ENCODE measurements at regions not wholly inside any gene's neighbourhood (a gene's known extent, or its start where the extent isn't known, plus 50 kb on each side); places are given as distances from the start of the nearest gene placed in this dataset.
"Not testable (repeated sequence)": the region's sequence is repeated elsewhere in the genome, so short reads cannot be mapped to it uniquely, and the experiment has no call there.

GRCh38 chr1:166302989-166303758 is 136.4 kb upstream of the FAM78B start:
- 70 to 73% methylated on average over 7 of the region's 7 CpGs for WGBS, 2 donors
- intact Hi-C loops (cut with DNase I): no loop called here
- H3K36me3 ChIP-seq: no peaks in the 10 kb centered on the region
- no peak overlapping the region for H3K27ac ChIP-seq
- DNase-seq: no peak
- H3K27me3 ChIP-seq: no peaks in the 10 kb centered on the region
- no peaks in the 10 kb centered on the region for H3K4me1 ChIP-seq
- H3K9me3 ChIP-seq: no peaks in the 10 kb centered on the region
- no peak overlapping the region for H3K4me3 ChIP-seq
- TF ChIP-seq POLR2AphosphoS5 (IDR thresholded peaks at IDR 0.05) (no peak), CTCF (IDR thresholded peaks at IDR 0.05) (no peak), POLR2A (IDR thresholded peaks at IDR 0.05) (no peak), EP300 (IDR thresholded peaks at IDR 0.05) (no peak)

- WGBS, 2 donors: 57 to 81% methylated on average over 3 of the region's 3 CpGs
- no peaks in the 10 kb centered on the region for H3K36me3 ChIP-seq
- no peak for DNase-seq
- TF ChIP-seq POLR2AphosphoS5 (IDR thresholded peaks at IDR 0.05) (no peak), EP300 (IDR thresholded peaks at IDR 0.05) (no peak), POLR2A (IDR thresholded peaks at IDR 0.05) (no peak), CTCF (IDR thresholded peaks at IDR 0.05) (no peak)
- no peak overlapping the region for H3K27ac ChIP-seq
- H3K9me3 ChIP-seq: no peaks in the 10 kb centered on the region
- H3K27me3 ChIP-seq: no peaks in the 10 kb centered on the region
- H3K4me3 ChIP-seq: no peak overlapping the region
- no peaks in the 10 kb centered on the region for H3K4me1 ChIP-seq
- intact Hi-C loops (cut with DNase I): no loop called here
Observed at GRCh38 chr1:166304131-166304530, 137.3 kb upstream of the FAM78B start.

GRCh38 chr1:166305371-166305770 is 138.6 kb upstream of the FAM78B start:
- H3K4me3 ChIP-seq: no peak overlapping the region
- TF ChIP-seq CTCF (IDR thresholded peaks at IDR 0.05) (no peak), POLR2AphosphoS5 (IDR thresholded peaks at IDR 0.05) (no peak), EP300 (IDR thresholded peaks at IDR 0.05) (no peak), POLR2A (IDR thresholded peaks at IDR 0.05) (no peak)
- no peak overlapping the region for H3K27ac ChIP-seq
- no peaks in the 10 kb centered on the region for H3K9me3 ChIP-seq
- no peaks in the 10 kb centered on the region for H3K4me1 ChIP-seq
- no peaks in the 10 kb centered on the region for H3K36me3 ChIP-seq
- no peaks in the 10 kb centered on the region for H3K27me3 ChIP-seq
- 67 to 85% methylated on average over 2 of the region's 2 CpGs for WGBS, 2 donors
- intact Hi-C loops (cut with DNase I): no loop called here
- DNase-seq: no peak

GRCh38 chr1:166307261-166308188 is 140.7 kb upstream of the FAM78B start:
- intact Hi-C loops (cut with DNase I): no loop called here
- Histone ChIP-seq H3K27me3 (no peaks in the 10 kb centered on the region), H3K4me1 (no peaks in the 10 kb centered on the region), H3K9me3 (no peaks in the 10 kb centered on the region), H3K36me3 (no peaks in the 10 kb centered on the region), H3K4me3 (no peak overlapping the region), H3K27ac (no peak overlapping the region)
- DNase-seq: no peak
- WGBS, 2 donors: 77 to 80% methylated on average over 9 of the region's 9 CpGs
- no peak for TF ChIP-seq CTCF (IDR thresholded peaks at IDR 0.05)
- TF ChIP-seq EP300 (IDR thresholded peaks at IDR 0.05): no peak
- no peak for TF ChIP-seq POLR2AphosphoS5 (IDR thresholded peaks at IDR 0.05)

GRCh38 chr1:166316306-166316705 is 149.5 kb upstream of the FAM78B start:
- H3K4me3 ChIP-seq; H3K4me1 ChIP-seq; H3K36me3 ChIP-seq; H3K9me3 ChIP-seq; DNase-seq; intact Hi-C loops (cut with DNase I); H3K27ac ChIP-seq; H3K27me3 ChIP-seq: not testable (repeated sequence)
- 75 to 78% methylated on average over 5 of the region's 5 CpGs for WGBS, 2 donors
